A549 (cell line): ENCODE measurements at regions not wholly inside any gene's neighbourhood (a gene's known extent, or its start where the extent isn't known, plus 50 kb on each side); places are given as distances from the start of the nearest gene placed in this dataset.

ENCODE experiments used
- ATAC-seq, 2 experiments: fragments of 200-7000 bp in 1 of 2; fragments of >200 bp in 1 of 2; cut with Nextera tagmentation in 1 of 2; cut with Tn5 transposase in 1 of 2; 3 replicates each; pipeline versions ENCODE4 v1.8.0 to v1.9.1; 2018 to 2020; ENCODE audit warnings: mild to moderate bottlenecking in 1 of 2, moderate library complexity in 1 of 2
- CTCF ChIA-PET: fragments of 300-600 bp; sonication (Branson Sonifier 250); formaldehyde crosslinking; extraction: SDS; loops from one replicate; lab custom pipeline; 2021; ENCODE audit warnings: antibody characterized with exemption, inconsistent platforms; lab: Yijun Ruan, JAX
- POLR2A ChIA-PET: fragments of 350-600 bp; formaldehyde crosslinking; extraction: SDS; loops from one replicate; lab custom pipeline; 2021; ENCODE audit warnings: antibody characterized with exemption, inconsistent platforms; lab: Yijun Ruan, JAX
- DNase-seq, 2 experiments: peaks; one replicate each; pipeline versions ENCODE4 v3.0.0 to v3.0.0-alpha.2; 2011 to 2016; ENCODE audit warnings: low read depth in 1 of 2, low spot score in 1 of 2
- FAIRE-seq: peaks from 2 replicates; lab custom pipeline; 2011; peaks lifted over from hg19 to GRCh38; lab: Jason Lieb, UNC
- H3K27ac ChIP-seq, 2 experiments: fragments of >200 bp; sonication (Bioruptor Twin); formaldehyde crosslinking; 3 replicates each; pipeline ENCODE4 v1.5.1; 2016 to 2017
- H3K4me1 ChIP-seq: fragments of >200 bp; sonication (Bioruptor Twin); formaldehyde crosslinking; 3 replicates; pipeline ENCODE4 v1.6.1; 2016
- H3K4me2 ChIP-seq: fragments of >200 bp; sonication (Bioruptor Twin); formaldehyde crosslinking; 3 replicates; pipeline ENCODE4 v1.6.1; 2016
- H3K4me3 ChIP-seq: fragments of >200 bp; sonication (Bioruptor Twin); formaldehyde crosslinking; 3 replicates; pipeline ENCODE4 v1.5.1; 2016
- H3K9me3 ChIP-seq: fragments of >200 bp; sonication (Bioruptor Twin); formaldehyde crosslinking; 3 replicates; pipeline ENCODE4 v1.6.1; 2016
- ATOH8 ChIP-seq: fragments of 250-450 bp; sonication (Bioruptor Pico); IDR thresholded peaks from 2 replicates; pipeline ENCODE4 v1.5.0; 2020; ENCODE audit warnings: low read depth, mild to moderate bottlenecking, moderate library complexity
- CHD2 ChIP-seq: fragments of 150-350 bp; IDR thresholded peaks from 2 replicates; pipeline ENCODE4 v1.6.1; 2014; ENCODE audit warnings: low read length; ENCODE audit not compliant: partially characterized antibody
- CHD4 ChIP-seq: fragments of 200-600 bp; sonication (generic); IDR thresholded peaks from 2 replicates; pipeline ENCODE4 v1.6.1; 2016; ENCODE audit warnings: antibody characterized with exemption, mild to moderate bottlenecking, borderline replicate concordance
- ELK1 ChIP-seq: fragments of 150-350 bp; IDR thresholded peaks from 2 replicates; pipeline ENCODE4 v1.6.1; 2014; ENCODE audit warnings: low read depth, mild to moderate bottlenecking, low read length
- FOSL2 ChIP-seq, 2 experiments: fragments of 450-650 bp in 1 of 2; fragments of >200 bp in 1 of 2; sonication (Bioruptor Twin) in 1 of 2; formaldehyde crosslinking; IDR thresholded peaks; 2 replicates each; pipeline versions ENCODE4 v1.5.0 to v1.6.1; 2016 to 2020; ENCODE audit warnings: mild to moderate bottlenecking in 1 of 2, moderate library complexity in 1 of 2
- GATA3 ChIP-seq: IDR thresholded peaks from 2 replicates; pipeline ENCODE4 v1.6.1; 2012; ENCODE audit warnings: borderline replicate concordance
- HMGXB4 ChIP-seq: fragments of 250-450 bp; sonication (Bioruptor Pico); IDR thresholded peaks from 2 replicates; pipeline ENCODE4 v1.5.0; 2021; ENCODE audit warnings: mild to moderate bottlenecking, moderate library complexity, borderline replicate concordance
- HOXA7 ChIP-seq: fragments of 250-450 bp; sonication (Bioruptor Pico); IDR thresholded peaks from 2 replicates; pipeline ENCODE4 v1.5.0; 2020; ENCODE audit warnings: mild to moderate bottlenecking, moderate library complexity
- HOXB5 ChIP-seq: fragments of 250-450 bp; sonication (Bioruptor Pico); IDR thresholded peaks from 2 replicates; pipeline ENCODE4 v1.5.0; 2020; ENCODE audit warnings: mild to moderate bottlenecking, moderate library complexity
- JUNB ChIP-seq: fragments of >200 bp; sonication (Bioruptor Twin); formaldehyde crosslinking; IDR thresholded peaks from 2 replicates; pipeline ENCODE4 v1.6.1; 2016
- KDM1A ChIP-seq: fragments of 200-600 bp; sonication (generic); IDR thresholded peaks from 2 replicates; pipeline ENCODE4 v1.6.1; 2016; ENCODE audit warnings: low read depth, mild to moderate bottlenecking
- MAFK ChIP-seq: fragments of 450-650 bp; IDR thresholded peaks from 2 replicates; pipeline ENCODE4 v1.6.1; 2014; ENCODE audit not compliant: partially characterized antibody
- MAZ ChIP-seq: fragments of 150-350 bp; IDR thresholded peaks from 2 replicates; pipeline ENCODE4 v1.6.1; 2014; ENCODE audit warnings: antibody characterized with exemption, low read depth, low read length, borderline replicate concordance
- NFE2L2 ChIP-seq: fragments of 150-350 bp; conservative IDR thresholded peaks from 2 replicates; pipeline ENCODE4 v1.6.1; 2014; ENCODE audit warnings: low read length
- POLR2A ChIP-seq: IDR thresholded peaks from 2 replicates; pipeline ENCODE4 v1.6.1; 2012; ENCODE audit warnings: mild to moderate bottlenecking, low read length
- RAD21 ChIP-seq, 2 experiments: fragments of >200 bp in 1 of 2; sonication (Bioruptor Twin) in 1 of 2; formaldehyde crosslinking in 1 of 2; IDR thresholded peaks in 1 of 2; conservative IDR thresholded peaks in 1 of 2; 2 replicates in 1 of 2; 3 replicates in 1 of 2; pipeline ENCODE4 v1.6.1; 2012 to 2018; ENCODE audit warnings: inconsistent platforms in 1 of 2
- RFX5 ChIP-seq: fragments of 450-650 bp; IDR thresholded peaks from 2 replicates; pipeline ENCODE4 v1.7.1; 2014; ENCODE audit warnings: antibody characterized with exemption, mild to moderate bottlenecking, moderate library complexity
- SMC3 ChIP-seq: fragments of >200 bp; sonication (Bioruptor Twin); formaldehyde crosslinking; IDR thresholded peaks from 3 replicates; pipeline ENCODE4 v1.6.1; 2018; ENCODE audit warnings: inconsistent platforms
- ZC3H11A ChIP-seq: fragments of 450-650 bp; IDR thresholded peaks from 2 replicates; pipeline ENCODE4 v1.6.1; 2014; ENCODE audit warnings: antibody characterized with exemption, mild to moderate bottlenecking
- ZSCAN20 ChIP-seq: fragments of 250-450 bp; sonication (Bioruptor Pico); IDR thresholded peaks from 2 replicates; pipeline ENCODE4 v1.8.0; 2022; ENCODE audit warnings: mild to moderate bottlenecking, moderate library complexity
- WGBS: methylation state at CpG from one replicate; pipeline ENCODE4 v1.1.6; 2017; ENCODE audit errors: missing lambda C conversion rate; 5-methylcytosine and 5-hydroxymethylcytosine counted together

GRCh38 chr18:34299828-34300227, 75.1 kb upstream of the NOL4 start:
- H3K27ac ChIP-seq, result no peak overlapping the region
- ATAC-seq (no peak), DNase-seq (no peak), FAIRE-seq (no peak)
- ChIA-PET CTCF (no interaction called here), POLR2A (no interaction called here)
- no peak overlapping the region for H3K4me3 ChIP-seq
- no peak overlapping the region for H3K4me2 ChIP-seq
- 28% methylated on average over 3 of the region's 3 CpGs for WGBS
- H3K4me1 ChIP-seq, result no peaks in the 10 kb centered on the region
- no peaks in the 10 kb centered on the region for H3K9me3 ChIP-seq
- TF ChIP-seq JUNB, result no peak
- TF ChIP-seq SMC3, result no peak
- TF ChIP-seq GATA3, result no peak
- TF ChIP-seq CHD2, result no peak
- TF ChIP-seq ATOH8 (CRISPR knock-in tag), result no peak
- TF ChIP-seq NFE2L2, result no peak
- no peak for TF ChIP-seq RAD21 (conservative IDR thresholded peaks at IDR 0.05 in 1 of 2, IDR thresholded peaks at IDR 0.05 in 1 of 2)
- no peak for TF ChIP-seq MAZ
- no peak for TF ChIP-seq CHD4

GRCh38 chr18:34311468-34311867, 86.8 kb upstream of the NOL4 start:
- FAIRE-seq (no peak), DNase-seq (no peak), ATAC-seq (no peak)
- ChIA-PET POLR2A (no interaction called here), CTCF (no interaction called here)
- no peak overlapping the region for H3K4me3 ChIP-seq
- no peak overlapping the region for H3K27ac ChIP-seq
- H3K9me3 ChIP-seq, result no peaks in the 10 kb centered on the region
- no peak overlapping the region for H3K4me2 ChIP-seq
- TF ChIP-seq ZSCAN20 (CRISPR knock-in tag) (no peak), KDM1A (no peak), FOSL2 (IDR thresholded peaks at IDR 0.05) (no peak), FOSL2 (CRISPR knock-in tag; IDR thresholded peaks at IDR 0.05) (no peak)
- whole genome bisulfite sequencing, result 0% methylated on average over 1 of the region's 1 CpG
- H3K4me1 ChIP-seq, result no peaks in the 10 kb centered on the region

- FAIRE-seq, result no peak
- DNase-seq, result no peak
These were observed 90.1 kb upstream of the NOL4 start for GRCh38 chr18:34314847-34315246.

More at GRCh38 chr18:34314847-34315246, 90.1 kb upstream of the NOL4 start:
- Histone ChIP-seq H3K9me3 (no peaks in the 10 kb centered on the region), H3K4me3 (no peak overlapping the region), H3K4me1 (no peaks in the 10 kb centered on the region), H3K27ac (no peak overlapping the region), H3K4me2 (no peak overlapping the region)
- no peak for ATAC-seq
- CTCF ChIA-PET, result no interaction called here
- 45% methylated on average over 4 of the region's 4 CpGs for whole genome bisulfite sequencing
- TF ChIP-seq ZSCAN20 (CRISPR knock-in tag) (no peak), ELK1 (no peak), HOXA7 (CRISPR knock-in tag) (no peak), MAFK (no peak), POLR2A (no peak), GATA3 (no peak), HMGXB4 (CRISPR knock-in tag) (no peak), ZC3H11A (no peak), ATOH8 (CRISPR knock-in tag) (no peak), HOXB5 (CRISPR knock-in tag) (no peak), RFX5 (no peak)
- POLR2A ChIA-PET, result no interaction called here
